ENCODE measurements at regions not wholly inside any gene's neighbourhood (a gene's known extent, or its start where the extent isn't known, plus 50 kb on each side); places are given as distances from the start of the nearest gene placed in this dataset.

DNA sequence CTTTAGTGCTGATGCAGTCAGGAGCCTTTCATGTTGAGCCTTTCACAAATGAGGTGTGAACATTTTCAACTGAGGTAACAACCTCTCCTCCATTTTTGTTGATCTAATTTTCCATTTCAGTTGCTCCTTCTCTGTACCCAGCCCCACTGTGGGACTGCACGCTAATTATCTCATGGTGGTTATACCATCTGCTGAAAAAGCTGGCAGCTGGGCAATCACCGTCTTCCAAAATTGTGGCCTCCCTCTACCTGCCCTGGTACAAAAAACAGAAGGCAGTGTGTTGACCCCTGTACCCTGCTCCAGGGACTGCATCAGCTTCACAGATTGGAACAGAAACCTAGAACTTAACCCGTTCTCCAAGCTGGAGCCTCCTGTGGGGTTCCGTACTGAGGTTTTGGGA, 72.4 kb upstream of the LONRF3 start (continued):
- TF ChIP-seq, protein P1, sequence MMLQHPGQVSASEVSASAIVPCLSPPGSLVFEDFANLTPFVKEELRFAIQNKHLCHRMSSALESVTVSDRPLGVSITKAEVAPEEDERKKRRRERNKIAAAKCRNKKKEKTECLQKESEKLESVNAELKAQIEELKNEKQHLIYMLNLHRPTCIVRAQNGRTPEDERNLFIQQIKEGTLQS (IDR thresholded peaks at IDR 0.05), result no peak
- no peak for TF ChIP-seq GABPA (IDR thresholded peaks at IDR 0.05 in 1 of 2, conservative IDR thresholded peaks at IDR 0.05 in 1 of 2)
- no peak for TF ChIP-seq NR2F2 (IDR thresholded peaks at IDR 0.05)

DNA sequence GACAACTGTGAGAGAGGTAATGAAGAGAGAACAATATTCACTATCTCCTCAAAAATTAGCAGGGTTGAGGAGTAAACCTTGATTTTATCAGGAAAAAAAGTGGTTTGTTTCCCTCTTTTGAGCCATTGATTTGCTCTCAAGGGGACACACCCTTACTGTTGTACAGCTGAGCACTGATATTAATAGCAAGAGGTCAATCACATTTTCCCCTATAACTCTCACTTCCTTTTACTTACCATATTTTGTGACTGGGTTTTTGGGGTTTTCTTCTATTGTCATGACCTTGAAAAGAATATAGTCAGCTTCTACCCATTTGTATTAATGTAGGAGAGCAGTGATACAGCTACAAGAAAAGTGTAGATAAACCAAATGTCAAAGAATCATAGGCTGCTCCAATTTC, 70.2 kb upstream of the LONRF3 start:
- no peaks in the 10 kb centered on the region for H3K36me3 ChIP-seq (ENCODE audit: control insufficient read depth in 4 of 4, insufficient read depth in 3 of 4, low read depth in 1 of 4, low read length in 3 of 4)
- TF ChIP-seq SP1 (IDR thresholded peaks at IDR 0.05) (no peak), JUND (IDR thresholded peaks at IDR 0.05) (no peak), HNF4G (IDR thresholded peaks at IDR 0.05) (no peak), NR2F2 (IDR thresholded peaks at IDR 0.05) (no peak), RAD21 (IDR thresholded peaks at IDR 0.05) (no peak), YY1 (IDR thresholded peaks at IDR 0.05) (no peak), FOXA2 (IDR thresholded peaks at IDR 0.05) (no peak), GABPA (IDR thresholded peaks at IDR 0.05 in 1 of 2, conservative IDR thresholded peaks at IDR 0.05 in 1 of 2) (no peak)
- TF ChIP-seq, protein P2, sequence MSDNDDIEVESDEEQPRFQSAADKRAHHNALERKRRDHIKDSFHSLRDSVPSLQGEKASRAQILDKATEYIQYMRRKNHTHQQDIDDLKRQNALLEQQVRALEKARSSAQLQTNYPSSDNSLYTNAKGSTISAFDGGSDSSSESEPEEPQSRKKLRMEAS (IDR thresholded peaks at IDR 0.05), result no peak
- TF ChIP-seq, protein P3, sequence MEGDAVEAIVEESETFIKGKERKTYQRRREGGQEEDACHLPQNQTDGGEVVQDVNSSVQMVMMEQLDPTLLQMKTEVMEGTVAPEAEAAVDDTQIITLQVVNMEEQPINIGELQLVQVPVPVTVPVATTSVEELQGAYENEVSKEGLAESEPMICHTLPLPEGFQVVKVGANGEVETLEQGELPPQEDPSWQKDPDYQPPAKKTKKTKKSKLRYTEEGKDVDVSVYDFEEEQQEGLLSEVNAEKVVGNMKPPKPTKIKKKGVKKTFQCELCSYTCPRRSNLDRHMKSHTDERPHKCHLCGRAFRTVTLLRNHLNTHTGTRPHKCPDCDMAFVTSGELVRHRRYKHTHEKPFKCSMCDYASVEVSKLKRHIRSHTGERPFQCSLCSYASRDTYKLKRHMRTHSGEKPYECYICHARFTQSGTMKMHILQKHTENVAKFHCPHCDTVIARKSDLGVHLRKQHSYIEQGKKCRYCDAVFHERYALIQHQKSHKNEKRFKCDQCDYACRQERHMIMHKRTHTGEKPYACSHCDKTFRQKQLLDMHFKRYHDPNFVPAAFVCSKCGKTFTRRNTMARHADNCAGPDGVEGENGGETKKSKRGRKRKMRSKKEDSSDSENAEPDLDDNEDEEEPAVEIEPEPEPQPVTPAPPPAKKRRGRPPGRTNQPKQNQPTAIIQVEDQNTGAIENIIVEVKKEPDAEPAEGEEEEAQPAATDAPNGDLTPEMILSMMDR (IDR thresholded peaks at IDR 0.05; ENCODE audit: low read depth, low read length, missing input control), result no peak
- H3K27ac ChIP-seq (ENCODE audit: low read depth in 1 of 2, low read length in 2 of 2), result no peak overlapping the region
- no peak for DNase-seq (ENCODE audit: low spot score)
- no peaks in the 10 kb centered on the region for H3K4me1 ChIP-seq (ENCODE audit: control insufficient read depth in 4 of 4, insufficient read depth in 4 of 4, low read length in 3 of 4)
- H3K9ac ChIP-seq (ENCODE audit: low read depth in 1 of 2, low read length in 2 of 2), result no peak overlapping the region
- H3K4me3 ChIP-seq (ENCODE audit: low read depth in 1 of 3, low read length in 3 of 3), result no peak overlapping the region
- H3K27me3 ChIP-seq (ENCODE audit: control insufficient read depth in 4 of 4, insufficient read depth in 4 of 4, low read length in 3 of 4), result peaks cover 0 to 4% (median 0%) of the 10 kb centered on the region in 4 donors
- no peaks in the 10 kb centered on the region for H3K9me3 ChIP-seq (ENCODE audit: control insufficient read depth in 4 of 4, low read length in 3 of 4)

DNA sequence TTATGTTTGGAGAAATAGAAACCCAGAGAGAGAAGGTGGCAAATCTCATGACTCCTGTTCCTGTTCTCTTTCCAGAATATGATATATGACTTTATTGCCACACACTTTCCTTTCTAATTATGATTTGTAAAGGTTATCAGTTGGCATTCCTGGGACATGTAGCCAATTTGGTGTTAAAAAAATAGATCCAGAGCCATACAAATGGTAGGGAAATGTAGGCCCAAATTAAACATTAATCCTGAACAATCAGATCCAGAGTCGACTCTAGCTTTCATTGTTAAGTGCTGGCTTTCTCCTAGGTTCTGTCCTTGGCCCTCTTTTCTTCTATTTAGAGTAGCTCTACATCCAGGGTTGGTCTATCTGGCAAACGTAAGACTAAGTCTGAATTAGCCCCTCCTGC, 69.8 kb upstream of the LONRF3 start:
- Histone ChIP-seq H3K4me1 (ENCODE audit: control insufficient read depth in 4 of 4, insufficient read depth in 4 of 4, low read length in 3 of 4) (no peaks in the 10 kb centered on the region), H3K27ac (ENCODE audit: low read depth in 1 of 2, low read length in 2 of 2) (no peak overlapping the region), H3K27me3 (ENCODE audit: control insufficient read depth in 4 of 4, insufficient read depth in 4 of 4, low read length in 3 of 4) (peaks cover 0 to 4% (median 0%) of the 10 kb centered on the region in 4 donors), H3K36me3 (ENCODE audit: control insufficient read depth in 4 of 4, insufficient read depth in 3 of 4, low read depth in 1 of 4, low read length in 3 of 4) (no peaks in the 10 kb centered on the region), H3K9me3 (ENCODE audit: control insufficient read depth in 4 of 4, low read length in 3 of 4) (no peaks in the 10 kb centered on the region), H3K9ac (ENCODE audit: low read depth in 1 of 2, low read length in 2 of 2) (no peak overlapping the region), H3K4me3 (ENCODE audit: low read depth in 1 of 3, low read length in 3 of 3) (no peak overlapping the region)
- no peak for DNase-seq (ENCODE audit: low spot score)
- 47% methylated on average over 2 of the region's 2 CpGs for WGBS
- TF ChIP-seq, protein P3 (IDR thresholded peaks at IDR 0.05; ENCODE audit: low read depth, low read length, missing input control), result no peak
- TF ChIP-seq JUND (IDR thresholded peaks at IDR 0.05), result no peak
- TF ChIP-seq EGR1 (IDR thresholded peaks at IDR 0.05; ENCODE audit: low read depth in 2 of 2), result no peak
- no peak for TF ChIP-seq FOXA1 (IDR thresholded peaks at IDR 0.05)
